Left kidney (tissue), 1 donor: ENCODE measurements at regions not wholly inside any gene's neighbourhood (a gene's known extent, or its start where the extent isn't known, plus 50 kb on each side); places are given as distances from the start of the nearest gene placed in this dataset.
"Not testable (repeated sequence)": the region's sequence is repeated elsewhere in the genome, so short reads cannot be mapped to it uniquely, and the experiment has no call there.

Source experiments
- DNase-seq: peaks from one replicate; pipeline ENCODE4 v3.0.0-alpha.2; 2013

- DNase-seq, result no peak
These were observed 1009.0 kb upstream of the LCORL start for GRCh38 chr4:19030536-19030935.

GRCh38 chr4:19030048-19030447 lies 1008.5 kb upstream of the LCORL start:
- DNase-seq, result peak; percentile 34

GRCh38 chr4:19026281-19026680 lies 1004.7 kb upstream of the LCORL start:
- DNase-seq, result no peak

GRCh38 chr4:19025031-19025430 lies 1003.5 kb upstream of the LCORL start:
- DNase-seq, result no peak

GRCh38 chr4:19024047-19024446 lies 1002.5 kb upstream of the LCORL start:
- DNase-seq, result no peak

- DNase-seq, result no peak
These were observed 1000.1 kb upstream of the LCORL start for GRCh38 chr4:19021617-19022016.

GRCh38 chr4:19016550-19016949 lies 995.0 kb upstream of the LCORL start:
- not testable (repeated sequence) for DNase-seq

GRCh38 chr4:19014594-19014993 lies 993.0 kb upstream of the LCORL start:
- DNase-seq, result no peak

GRCh38 chr4:19010761-19011160 lies 989.2 kb upstream of the LCORL start:
- DNase-seq, result no peak

GRCh38 chr4:19009881-19010280 lies 988.3 kb upstream of the LCORL start:
- no peak for DNase-seq

- DNase-seq, result no peak
These were observed 983.7 kb upstream of the LCORL start for GRCh38 chr4:19005211-19005610.

GRCh38 chr4:19002170-19002569 lies 980.6 kb upstream of the LCORL start:
- no peak for DNase-seq

- DNase-seq, result no peak
These were observed 978.0 kb upstream of the LCORL start for GRCh38 chr4:18999595-18999994.

- DNase-seq, result no peak
These were observed 959.7 kb upstream of the LCORL start for GRCh38 chr4:18981234-18981615.

GRCh38 chr4:18980516-18981233 lies 959.1 kb upstream of the LCORL start:
- DNase-seq, result no peak

GRCh38 chr4:18976884-18977283 lies 955.3 kb upstream of the LCORL start:
- no peak for DNase-seq

GRCh38 chr4:18975916-18976808 lies 954.6 kb upstream of the LCORL start:
- no peak for DNase-seq

GRCh38 chr4:18973296-18973695 lies 951.7 kb upstream of the LCORL start:
- no peak for DNase-seq

GRCh38 chr4:18961879-18962278 lies 940.3 kb upstream of the LCORL start:
- no peak for DNase-seq

- DNase-seq, result no peak
These were observed 939.7 kb upstream of the LCORL start for GRCh38 chr4:18961266-18961665.

GRCh38 chr4:18957716-18958115 lies 936.2 kb upstream of the LCORL start:
- DNase-seq, result peak; percentile 29

GRCh38 chr4:18954538-18954937 lies 933.0 kb upstream of the LCORL start:
- no peak for DNase-seq

- DNase-seq, result no peak
These were observed 932.1 kb upstream of the LCORL start for GRCh38 chr4:18953613-18954012.

- DNase-seq, result no peak
These were observed 923.9 kb upstream of the LCORL start for GRCh38 chr4:18945464-18945863.
